SK-N-SH (cell line): ENCODE measurements at regions not wholly inside any gene's neighbourhood (a gene's known extent, or its start where the extent isn't known, plus 50 kb on each side); places are given as distances from the start of the nearest gene placed in this dataset.

Source experiments
- CTCF ChIP-seq: fragments of 200-600 bp; sonication (generic); IDR thresholded peaks from 2 replicates; pipeline ENCODE4 v1.6.1; 2017; ENCODE audit warnings: antibody characterized with exemption, mild to moderate bottlenecking, moderate library complexity
- ELF1 ChIP-seq: IDR thresholded peaks from 2 replicates; pipeline ENCODE4 v1.4.0; 2012
- EP300 ChIP-seq, 2 experiments: IDR thresholded peaks; 2 replicates each; pipeline versions ENCODE4 v1.4.0 to v1.6.1; 2012; ENCODE audit warnings: borderline replicate concordance in 1 of 2, low read depth in 1 of 2, low read length in 1 of 2
- MAX ChIP-seq: IDR thresholded peaks from 2 replicates; pipeline ENCODE4 v1.4.0; 2012; ENCODE audit warnings: low read depth
- MXI1 ChIP-seq: IDR thresholded peaks from 2 replicates; pipeline ENCODE4 v1.6.1; 2012; ENCODE audit warnings: mild to moderate bottlenecking, low read depth, low read length, improper control_type of control experiment
- PBX3 ChIP-seq: IDR thresholded peaks from 2 replicates; pipeline ENCODE4; 2012
- POLR2AphosphoS5 ChIP-seq: IDR thresholded peaks from 2 replicates; pipeline ENCODE4 v1.6.1; 2012; ENCODE audit warnings: low read depth, low read length
- RAD21 ChIP-seq: IDR thresholded peaks from 2 replicates; pipeline ENCODE4 v1.6.1; 2012; ENCODE audit warnings: mild to moderate bottlenecking, low read length
- RFX5 ChIP-seq: IDR thresholded peaks from 2 replicates; pipeline ENCODE4 v1.6.1; 2012; ENCODE audit warnings: mild to moderate bottlenecking, improper control_type of control experiment, low read length
- RXRA ChIP-seq: IDR thresholded peaks from 2 replicates; pipeline ENCODE4 v1.4.0; 2012; ENCODE audit warnings: low read depth, mild to moderate bottlenecking, borderline replicate concordance
- TAF1 ChIP-seq: IDR thresholded peaks from 2 replicates; pipeline ENCODE4 v1.6.1; 2012; ENCODE audit warnings: low read depth, mild to moderate bottlenecking, low read length, moderate library complexity, borderline replicate concordance
- TEAD4 ChIP-seq: IDR thresholded peaks from 2 replicates; pipeline ENCODE4 v1.4.0; 2012; ENCODE audit warnings: mild to moderate bottlenecking, borderline replicate concordance; ENCODE audit not compliant: insufficient read depth
- USF1 ChIP-seq: IDR thresholded peaks from 2 replicates; pipeline ENCODE4 v1.4.0; 2012; ENCODE audit warnings: low read depth, borderline replicate concordance

- no peak for TF ChIP-seq CTCF
- TF ChIP-seq RFX5 = no peak
- no peak for TF ChIP-seq TEAD4
- no peak for TF ChIP-seq MAX
- TF ChIP-seq TAF1 = no peak
- TF ChIP-seq RAD21 = no peak
- no peak for TF ChIP-seq POLR2AphosphoS5
- TF ChIP-seq PBX3 = no peak
- no peak for TF ChIP-seq RXRA
- TF ChIP-seq MXI1 = no peak
- no peak for TF ChIP-seq USF1
- no peak for TF ChIP-seq ELF1
- TF ChIP-seq EP300 (IDR thresholded peaks at IDR 0.05; ENCODE audit: borderline replicate concordance in 1 of 2, low read depth in 1 of 2, low read length in 1 of 2) = no peak
Observed at GRCh38 chr4:155032521-155033229, 175.8 kb upstream of the NPY2R start.
